Keratinocyte (primary cell): ENCODE measurements at regions not wholly inside any gene's neighbourhood (a gene's known extent, or its start where the extent isn't known, plus 50 kb on each side); places are given as distances from the start of the nearest gene placed in this dataset.

ENCODE experiments used
- DNase-seq: peaks from one replicate; pipeline ENCODE4 v3.0.0-alpha.2; 2011; ENCODE audit warnings: low read depth, missing footprints, low spot score
- FAIRE-seq: peaks from 2 replicates; lab custom pipeline; 2011; peaks lifted over from hg19 to GRCh38; lab: Jason Lieb, UNC
- H2AFZ ChIP-seq: 2 replicates; pipeline ENCODE4 v1.6.0; 2012; ENCODE audit warnings: low read length, control low read depth, inconsistent platforms; ENCODE audit not compliant: control insufficient read depth
- H3K27ac ChIP-seq: 2 replicates; pipeline ENCODE4 v1.5.1; 2011; ENCODE audit warnings: low read length; ENCODE audit not compliant: control insufficient read depth, insufficient read depth
- H3K27me3 ChIP-seq: 3 replicates; pipeline ENCODE4 v1.6.0; 2011; ENCODE audit warnings: low read length; ENCODE audit not compliant: control insufficient read depth, insufficient read depth; ENCODE audit errors: extremely low read depth
- H3K36me3 ChIP-seq, 2 experiments: 2 replicates in 1 of 2; 3 replicates in 1 of 2; pipeline ENCODE4 v1.5.1; 2011; ENCODE audit warnings: low read length in 2 of 2, mild to moderate bottlenecking in 1 of 2; ENCODE audit not compliant: control insufficient read depth in 2 of 2, insufficient read depth in 2 of 2; ENCODE audit errors: extremely low read depth in 1 of 2
- H3K4me1 ChIP-seq: 3 replicates; pipeline ENCODE4 v1.5.1; 2011; ENCODE audit warnings: low read length; ENCODE audit not compliant: control insufficient read depth, insufficient read depth; ENCODE audit errors: extremely low read depth
- H3K4me2 ChIP-seq: 3 replicates; pipeline ENCODE4 v1.6.0; 2011; ENCODE audit warnings: low read depth, low read length; ENCODE audit not compliant: control insufficient read depth, insufficient read depth; ENCODE audit errors: extremely low read depth
- H3K4me3 ChIP-seq, 3 experiments: fragments of 200-600 bp in 1 of 3; sonication (generic) in 1 of 3; 2 replicates in 2 of 3; 3 replicates in 1 of 3; pipeline ENCODE4 v1.5.1; 2011 to 2016; ENCODE audit warnings: low read length in 3 of 3, mild to moderate bottlenecking in 3 of 3, control low read depth in 2 of 3, inconsistent platforms in 1 of 3, low read depth in 1 of 3, mixed read lengths in 1 of 3, mixed run types in 1 of 3, moderate library complexity in 1 of 3; ENCODE audit not compliant: control insufficient read depth in 2 of 3, insufficient read depth in 2 of 3; ENCODE audit errors: extremely low read depth in 1 of 3
- H3K79me2 ChIP-seq: 2 replicates; pipeline ENCODE4 v1.6.0; 2012; ENCODE audit warnings: low read length; ENCODE audit not compliant: control insufficient read depth, insufficient read depth
- H3K9ac ChIP-seq: 3 replicates; pipeline ENCODE4 v1.6.0; 2011; ENCODE audit warnings: low read length; ENCODE audit not compliant: control insufficient read depth, insufficient read depth; ENCODE audit errors: extremely low read depth
- H3K9me1 ChIP-seq: 3 replicates; pipeline ENCODE4 v1.6.0; 2011; ENCODE audit warnings: low read length; ENCODE audit not compliant: control insufficient read depth, insufficient read depth; ENCODE audit errors: extremely low read depth
- H3K9me3 ChIP-seq: 2 replicates; pipeline ENCODE4 v1.5.1; 2012; ENCODE audit warnings: low read depth, low read length; ENCODE audit not compliant: control insufficient read depth
- H4K20me1 ChIP-seq: 3 replicates; pipeline ENCODE4 v1.6.0; 2011; ENCODE audit warnings: low read length; ENCODE audit not compliant: control insufficient read depth, insufficient read depth; ENCODE audit errors: extremely low read depth
- EZH2 ChIP-seq: IDR thresholded peaks from one replicate; pipeline ENCODE4 v1.6.1; 2012; ENCODE audit warnings: inconsistent platforms, mild to moderate bottlenecking, low read length, moderate library complexity
- dilution Hi-C: fragments of 300-500 bp; cut with MboI; formaldehyde crosslinking; loops from one replicate; pipeline ENCODE4 v1.7.0; 2020; ENCODE audit warnings: low sequenced_read_pairs; ENCODE audit not compliant: extremely low pct_ligation_motif_present
- TF ChIP-seq, protein P1 (sequence below), 3 experiments: IDR thresholded peaks in 1 of 3; conservative IDR thresholded peaks in 1 of 3; optimal IDR thresholded peaks in 1 of 3; 2 replicates in 2 of 3; 3 replicates in 1 of 3; pipeline versions ENCODE3 to v1.5.1; 2011; ENCODE audit warnings: low read length in 3 of 3, mild to moderate bottlenecking in 3 of 3, moderate library complexity in 2 of 3, control low read depth in 1 of 3, inconsistent platforms in 1 of 3; ENCODE audit not compliant: insufficient read depth in 2 of 3; ENCODE audit errors: extremely low read depth in 1 of 3

DNA sequence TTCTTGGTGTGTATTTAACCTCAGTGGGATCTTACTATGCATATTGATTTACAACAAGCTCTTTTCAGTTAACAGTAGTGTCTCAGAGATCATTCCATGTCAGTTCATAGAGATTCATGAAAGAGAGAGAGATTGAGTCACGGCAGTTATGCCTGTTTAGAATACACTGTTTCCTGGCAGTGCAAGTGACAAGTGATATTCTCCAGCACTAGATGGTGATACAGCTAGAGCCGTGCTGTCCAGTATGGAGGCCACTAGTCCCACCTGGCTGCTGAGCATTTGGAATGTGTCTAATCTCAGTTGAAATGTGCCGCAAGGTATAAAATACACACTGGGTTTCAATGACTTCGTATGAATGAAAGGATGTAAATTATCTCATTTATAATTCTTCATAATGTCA is 184.4 kb downstream of the SUDS3 start:
- no peak overlapping the region for H3K27ac ChIP-seq
- H3K9me1 ChIP-seq, result no peaks in the 10 kb centered on the region
- no peak overlapping the region for H3K4me2 ChIP-seq
- H4K20me1 ChIP-seq, result no peaks in the 10 kb centered on the region
- H3K79me2 ChIP-seq, result no peaks in the 10 kb centered on the region
- no peaks in the 10 kb centered on the region for H3K27me3 ChIP-seq
- no peaks in the 10 kb centered on the region for H3K9me3 ChIP-seq
- DNase-seq (no peak), FAIRE-seq (no peak)
- H3K36me3 ChIP-seq, result no peaks in the 10 kb centered on the region
- no peak overlapping the region for H3K9ac ChIP-seq
- H2AFZ ChIP-seq, result no peak overlapping the region
- TF ChIP-seq EZH2, result no peak
- TF ChIP-seq, protein P1, sequence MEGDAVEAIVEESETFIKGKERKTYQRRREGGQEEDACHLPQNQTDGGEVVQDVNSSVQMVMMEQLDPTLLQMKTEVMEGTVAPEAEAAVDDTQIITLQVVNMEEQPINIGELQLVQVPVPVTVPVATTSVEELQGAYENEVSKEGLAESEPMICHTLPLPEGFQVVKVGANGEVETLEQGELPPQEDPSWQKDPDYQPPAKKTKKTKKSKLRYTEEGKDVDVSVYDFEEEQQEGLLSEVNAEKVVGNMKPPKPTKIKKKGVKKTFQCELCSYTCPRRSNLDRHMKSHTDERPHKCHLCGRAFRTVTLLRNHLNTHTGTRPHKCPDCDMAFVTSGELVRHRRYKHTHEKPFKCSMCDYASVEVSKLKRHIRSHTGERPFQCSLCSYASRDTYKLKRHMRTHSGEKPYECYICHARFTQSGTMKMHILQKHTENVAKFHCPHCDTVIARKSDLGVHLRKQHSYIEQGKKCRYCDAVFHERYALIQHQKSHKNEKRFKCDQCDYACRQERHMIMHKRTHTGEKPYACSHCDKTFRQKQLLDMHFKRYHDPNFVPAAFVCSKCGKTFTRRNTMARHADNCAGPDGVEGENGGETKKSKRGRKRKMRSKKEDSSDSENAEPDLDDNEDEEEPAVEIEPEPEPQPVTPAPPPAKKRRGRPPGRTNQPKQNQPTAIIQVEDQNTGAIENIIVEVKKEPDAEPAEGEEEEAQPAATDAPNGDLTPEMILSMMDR (optimal IDR thresholded peaks at IDR 0.05 in 1 of 3, IDR thresholded peaks at IDR 0.05 in 1 of 3, conservative IDR thresholded peaks at IDR 0.05 in 1 of 3; ENCODE audit: extremely low read depth in 1 of 3, insufficient read depth in 2 of 3, low read length in 3 of 3), result no peak
- H3K4me1 ChIP-seq, result no peaks in the 10 kb centered on the region
- dilution Hi-C loops, result no loop called here
- H3K4me3 ChIP-seq, result no peak overlapping the region

DNA sequence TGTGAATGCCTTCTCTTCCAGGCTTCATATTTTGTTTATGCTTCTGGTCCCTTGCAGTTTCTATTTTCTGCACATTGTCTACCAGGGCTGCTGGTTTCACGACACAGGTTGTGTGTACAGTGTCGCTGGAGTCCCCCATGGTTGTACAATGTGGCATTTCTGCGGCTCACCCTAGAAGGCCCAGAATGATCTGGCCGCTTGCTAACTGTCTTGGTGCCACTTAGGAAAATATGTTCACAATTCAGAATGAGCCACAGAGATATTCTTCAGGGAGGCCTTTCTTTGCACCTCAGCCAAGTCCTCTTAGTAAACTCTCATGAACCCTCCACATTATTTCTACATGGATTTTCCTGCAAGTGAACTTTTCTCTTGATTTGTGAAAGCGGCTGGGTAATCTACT is 195.4 kb downstream of the SUDS3 start:
- Histone ChIP-seq H3K9me3 (peaks cover 6% of the 10 kb centered on the region), H4K20me1 (no peaks in the 10 kb centered on the region), H3K9me1 (no peaks in the 10 kb centered on the region), H3K4me1 (no peaks in the 10 kb centered on the region), H3K9ac (no peak overlapping the region), H2AFZ (no peak overlapping the region), H3K79me2 (no peaks in the 10 kb centered on the region), H3K4me2 (no peak overlapping the region), H3K36me3 (no peaks in the 10 kb centered on the region), H3K4me3 (no peak overlapping the region), H3K27me3 (no peaks in the 10 kb centered on the region), H3K27ac (no peak overlapping the region)
- FAIRE-seq, result no peak
- no peak for DNase-seq
- dilution Hi-C loops, result no loop called here
- TF ChIP-seq EZH2, result no peak
- TF ChIP-seq, protein P1 (optimal IDR thresholded peaks at IDR 0.05 in 1 of 3, IDR thresholded peaks at IDR 0.05 in 1 of 3, conservative IDR thresholded peaks at IDR 0.05 in 1 of 3; ENCODE audit: extremely low read depth in 1 of 3, insufficient read depth in 2 of 3, low read length in 3 of 3), result no peak
